ENCODE measurements at regions not wholly inside any gene's neighbourhood (a gene's known extent, or its start where the extent isn't known, plus 50 kb on each side); places are given as distances from the start of the nearest gene placed in this dataset.

DNA sequence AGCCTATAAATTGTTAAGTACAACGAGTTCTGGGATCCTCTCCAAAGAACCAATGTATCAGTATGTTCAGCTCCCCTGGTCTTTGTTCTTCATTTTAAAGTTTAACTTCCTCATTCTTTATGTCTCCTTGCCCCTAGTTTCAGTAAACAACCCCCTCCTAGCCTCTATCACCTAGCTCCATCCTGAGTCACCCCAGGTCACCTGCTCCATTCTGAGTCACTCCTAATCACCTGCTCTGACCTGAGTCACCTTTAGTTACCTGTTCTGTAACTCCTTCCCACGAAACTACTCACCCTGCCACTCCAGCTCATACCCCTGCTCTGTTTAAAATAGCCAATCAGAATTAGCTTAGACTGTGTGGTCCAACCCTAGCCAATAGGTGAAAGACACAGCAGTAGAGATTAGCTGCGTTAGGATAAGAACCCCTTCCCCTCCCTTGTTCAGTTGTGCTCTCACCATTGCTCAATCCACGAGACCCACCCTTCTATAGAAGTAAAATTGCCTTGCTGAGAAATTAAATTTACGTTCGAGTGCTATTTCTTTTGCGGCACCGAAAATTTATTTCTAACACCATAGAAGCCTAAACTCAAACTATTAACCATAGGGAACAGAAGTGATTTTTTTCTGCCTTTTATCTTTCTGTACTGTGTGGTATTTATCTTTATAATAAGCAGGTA lies 245.0 kb upstream of the ADAMTS9 start:
- no peak for ATAC-seq (ENCODE audit: low FRiP score)
- 85 to 94% methylated on average over 8 of the region's 8 CpGs for WGBS, 2 donors

DNA sequence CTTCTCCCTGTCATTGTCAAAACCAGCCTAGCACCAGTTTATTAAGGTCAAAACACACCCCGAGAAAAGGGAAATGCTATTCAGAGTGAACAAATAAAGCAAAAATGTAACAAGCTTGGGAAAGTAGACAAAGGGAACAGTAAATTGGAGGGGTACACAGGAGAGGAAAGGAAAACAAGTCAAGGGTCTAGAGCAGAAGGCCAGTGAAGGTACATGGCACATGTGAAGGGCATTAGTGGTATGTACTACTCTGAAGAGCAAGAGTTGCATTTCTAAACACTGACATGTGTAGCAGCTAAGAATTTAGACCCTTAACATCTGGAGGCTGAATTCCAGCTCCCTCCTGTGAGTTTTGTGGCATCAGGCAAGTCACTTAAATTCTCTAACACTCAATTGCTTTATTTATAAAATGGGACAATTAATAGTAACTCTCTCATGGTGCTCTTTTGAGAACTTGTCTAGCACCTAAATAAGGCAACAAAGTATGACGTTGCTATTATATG lies 244.3 kb upstream of the ADAMTS9 start:
- Histone ChIP-seq H3K4me1 (ENCODE audit: control insufficient read depth in 1 of 2, insufficient read depth in 2 of 2, low read length in 2 of 2) (peaks cover 3 to 5% of the 10 kb centered on the region in 2 donors), H3K36me3 (ENCODE audit: control insufficient read depth in 1 of 2, insufficient read depth in 2 of 2, low read length in 1 of 2) (no peaks in the 10 kb centered on the region), H3K9me3 (ENCODE audit: control insufficient read depth, low read length) (peaks cover 5% of the 10 kb centered on the region), H3K4me3 (ENCODE audit: low read length in 2 of 2) (no peak overlapping the region), H3K27me3 (ENCODE audit: control insufficient read depth in 1 of 2, insufficient read depth in 2 of 2, low read length in 1 of 2) (no peaks in the 10 kb centered on the region), H3K27ac (ENCODE audit: low read depth in 1 of 2, low read length in 2 of 2) (no peak overlapping the region)
- intact Hi-C loops (cut with DNase I), result no loop called here
- ATAC-seq (ENCODE audit: low FRiP score) (no peak), DNase-seq (no peak)
- WGBS, 2 donors, result 95 to 97% methylated on average over 2 of the region's 2 CpGs

More for the DNA sequence above, 245.0 kb upstream of the ADAMTS9 start:
- H3K4me1 ChIP-seq (ENCODE audit: control insufficient read depth in 1 of 2, insufficient read depth in 2 of 2, low read length in 2 of 2), result peaks cover 3 to 6% of the 10 kb centered on the region in 2 donors
- no peaks in the 10 kb centered on the region for H3K27me3 ChIP-seq (ENCODE audit: control insufficient read depth in 1 of 2, insufficient read depth in 2 of 2, low read length in 1 of 2)
- no peak overlapping the region for H3K27ac ChIP-seq (ENCODE audit: low read depth in 1 of 2, low read length in 2 of 2)
- intact Hi-C loops (cut with DNase I), result no loop called here
- H3K4me3 ChIP-seq (ENCODE audit: low read length in 2 of 2), result no peak overlapping the region
- peaks cover 5% of the 10 kb centered on the region for H3K9me3 ChIP-seq (ENCODE audit: control insufficient read depth, low read length)
- no peaks in the 10 kb centered on the region for H3K36me3 ChIP-seq (ENCODE audit: control insufficient read depth in 1 of 2, insufficient read depth in 2 of 2, low read length in 1 of 2)
- no peak for DNase-seq

DNA sequence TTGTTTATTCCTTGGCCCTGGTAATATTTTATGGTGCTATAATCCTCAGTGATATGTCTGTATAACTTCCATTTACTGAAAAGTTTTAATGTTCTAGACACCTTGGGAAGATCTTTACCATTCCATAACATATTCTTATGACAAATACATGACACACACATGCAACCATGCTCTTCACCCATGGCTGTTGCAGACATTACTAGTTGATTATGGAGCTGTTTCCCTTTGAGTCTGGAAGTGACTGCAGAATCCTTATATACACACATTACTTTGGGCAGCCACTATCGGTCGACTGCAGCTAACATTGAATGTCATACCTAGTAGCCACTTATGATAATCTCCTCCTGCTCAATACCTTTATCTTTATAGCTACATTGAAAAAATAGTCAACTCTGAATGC lies 243.1 kb upstream of the ADAMTS9 start:
- peaks cover 5% of the 10 kb centered on the region for H3K9me3 ChIP-seq (ENCODE audit: control insufficient read depth, low read length)
- intact Hi-C loops (cut with DNase I), result no loop called here
- ATAC-seq (ENCODE audit: low FRiP score) (no peak), DNase-seq (no peak)
- no peaks in the 10 kb centered on the region for H3K27me3 ChIP-seq (ENCODE audit: control insufficient read depth in 1 of 2, insufficient read depth in 2 of 2, low read length in 1 of 2)
- no peaks in the 10 kb centered on the region for H3K36me3 ChIP-seq (ENCODE audit: control insufficient read depth in 1 of 2, insufficient read depth in 2 of 2, low read length in 1 of 2)
- 95 to 98% methylated on average over 2 of the region's 2 CpGs for WGBS, 2 donors
- H3K27ac ChIP-seq (ENCODE audit: low read depth in 1 of 2, low read length in 2 of 2), result no peak overlapping the region
- H3K4me3 ChIP-seq (ENCODE audit: low read length in 2 of 2), result no peak overlapping the region
- peaks cover 0 to 4% of the 10 kb centered on the region in 2 donors for H3K4me1 ChIP-seq (ENCODE audit: control insufficient read depth in 1 of 2, insufficient read depth in 2 of 2, low read length in 2 of 2)

DNA sequence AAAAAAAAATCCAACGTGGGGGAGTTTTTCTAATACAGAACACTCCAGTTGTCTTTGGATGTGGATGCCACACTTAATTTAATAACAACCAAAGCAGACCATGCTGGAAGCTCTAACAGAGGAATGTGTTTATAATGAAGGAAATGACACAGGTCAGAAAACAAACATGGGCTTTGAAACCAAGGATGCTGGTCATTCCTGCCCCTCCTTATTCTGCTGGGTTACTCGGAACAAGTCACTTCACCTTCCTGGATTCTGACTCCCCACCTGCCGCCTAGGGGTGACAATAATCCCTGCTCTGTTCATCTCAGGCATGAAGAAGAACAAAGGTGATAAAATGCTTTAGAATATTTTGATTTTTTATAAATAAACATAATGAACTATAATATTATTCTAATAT lies 240.9 kb upstream of the ADAMTS9 start:
- Histone ChIP-seq H3K4me1 (ENCODE audit: control insufficient read depth in 1 of 2, insufficient read depth in 2 of 2, low read length in 2 of 2) (peaks cover 0 to 3% of the 10 kb centered on the region in 2 donors), H3K9me3 (ENCODE audit: control insufficient read depth, low read length) (peaks cover 5% of the 10 kb centered on the region), H3K27ac (ENCODE audit: low read depth in 1 of 2, low read length in 2 of 2) (no peak overlapping the region), H3K27me3 (ENCODE audit: control insufficient read depth in 1 of 2, insufficient read depth in 2 of 2, low read length in 1 of 2) (no peaks in the 10 kb centered on the region), H3K4me3 (ENCODE audit: low read length in 2 of 2) (no peak overlapping the region), H3K36me3 (ENCODE audit: control insufficient read depth in 1 of 2, insufficient read depth in 2 of 2, low read length in 1 of 2) (no peaks in the 10 kb centered on the region)
- ATAC-seq (ENCODE audit: low FRiP score) (no peak), DNase-seq (no peak)
- 78 to 86% methylated on average over 3 of the region's 3 CpGs for WGBS, 2 donors
- intact Hi-C loops (cut with DNase I), result no loop called here

DNA sequence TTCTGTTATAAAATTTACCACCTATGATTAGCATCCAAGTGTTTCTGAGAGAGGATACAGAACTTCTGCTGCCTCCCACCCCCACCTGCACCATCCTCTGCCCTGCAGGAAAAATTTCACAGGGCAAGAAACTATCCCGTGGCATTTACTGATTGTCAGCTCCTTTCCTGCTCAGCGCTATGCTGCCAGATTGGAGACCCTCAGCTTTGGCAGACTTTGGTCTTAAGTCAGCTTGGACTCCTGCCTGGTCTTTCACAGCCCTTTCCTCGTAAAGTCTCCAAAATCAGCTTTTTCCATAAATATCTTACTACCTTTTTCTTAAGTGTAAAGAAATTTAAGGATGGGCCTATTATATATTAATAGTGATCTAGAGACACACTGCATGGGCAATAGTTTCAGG lies 239.9 kb upstream of the ADAMTS9 start:
- Histone ChIP-seq H3K4me3 (ENCODE audit: low read length in 2 of 2) (no peak overlapping the region), H3K36me3 (ENCODE audit: control insufficient read depth in 1 of 2, insufficient read depth in 2 of 2, low read length in 1 of 2) (no peaks in the 10 kb centered on the region), H3K27me3 (ENCODE audit: control insufficient read depth in 1 of 2, insufficient read depth in 2 of 2, low read length in 1 of 2) (no peaks in the 10 kb centered on the region), H3K9me3 (ENCODE audit: control insufficient read depth, low read length) (peaks cover 1% of the 10 kb centered on the region), H3K27ac (ENCODE audit: low read depth in 1 of 2, low read length in 2 of 2) (no peak overlapping the region), H3K4me1 (ENCODE audit: control insufficient read depth in 1 of 2, insufficient read depth in 2 of 2, low read length in 2 of 2) (peaks cover 0 to 3% of the 10 kb centered on the region in 2 donors)
- intact Hi-C loops (cut with DNase I), result no loop called here
- ATAC-seq (ENCODE audit: low FRiP score), result no peak
- no peak for DNase-seq
- WGBS, 2 donors, result 51 to 52% methylated on average over 3 of the region's 3 CpGs

DNA sequence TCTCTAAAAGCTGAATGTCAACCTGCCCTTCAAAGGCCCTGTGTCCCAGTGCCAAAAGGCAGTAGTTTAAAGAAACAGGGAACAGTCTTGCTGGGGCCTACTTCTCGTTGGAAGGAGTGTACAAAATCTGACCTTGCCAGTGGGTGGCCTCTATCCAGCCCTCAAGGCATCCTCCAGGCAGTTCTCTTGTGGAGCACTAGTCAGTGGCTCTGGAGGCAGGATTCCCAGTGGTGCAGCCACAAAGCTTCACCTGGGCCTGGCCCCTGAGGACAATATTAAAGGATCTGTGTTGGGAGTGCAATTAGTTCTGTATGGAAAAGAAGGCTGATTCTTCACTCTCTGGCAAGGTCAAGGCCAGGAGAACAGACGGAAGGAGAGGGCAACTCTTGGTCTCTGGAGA lies 237.8 kb upstream of the ADAMTS9 start:
- no peaks in the 10 kb centered on the region for H3K27me3 ChIP-seq (ENCODE audit: control insufficient read depth in 1 of 2, insufficient read depth in 2 of 2, low read length in 1 of 2)
- DNase-seq, result no peak
- ATAC-seq (ENCODE audit: low FRiP score), result no peak
- intact Hi-C loops (cut with DNase I), result no loop called here
- no peak overlapping the region for H3K4me3 ChIP-seq (ENCODE audit: low read length in 2 of 2)
- no peaks in the 10 kb centered on the region for H3K9me3 ChIP-seq (ENCODE audit: control insufficient read depth, low read length)
- 44 to 61% methylated on average over 2 of the region's 2 CpGs for WGBS, 2 donors
- H3K27ac ChIP-seq (ENCODE audit: low read depth in 1 of 2, low read length in 2 of 2), result no peak overlapping the region
- H3K4me1 ChIP-seq (ENCODE audit: control insufficient read depth in 1 of 2, insufficient read depth in 2 of 2, low read length in 2 of 2), result peaks cover 3 to 5% of the 10 kb centered on the region in 2 donors
- no peaks in the 10 kb centered on the region for H3K36me3 ChIP-seq (ENCODE audit: control insufficient read depth in 1 of 2, insufficient read depth in 2 of 2, low read length in 1 of 2)

DNA sequence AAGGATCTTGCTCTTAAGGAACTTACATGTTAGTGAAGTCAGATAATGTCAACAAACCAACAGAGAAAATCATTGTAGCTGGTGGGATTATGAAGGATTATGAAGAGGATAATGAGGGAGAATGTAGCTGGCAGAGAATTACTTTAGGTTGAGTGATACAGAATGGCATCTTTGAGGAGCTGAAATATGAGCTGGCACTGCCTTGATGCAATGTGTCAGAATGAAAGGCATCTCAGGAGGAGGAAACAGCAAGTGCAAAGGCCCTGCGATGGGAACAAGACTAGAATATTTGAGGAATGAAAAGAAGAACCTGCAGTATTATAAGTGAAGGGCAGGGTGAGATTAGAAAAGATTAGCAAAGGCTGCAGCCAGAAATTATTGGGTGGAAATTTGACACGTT lies 237.2 kb upstream of the ADAMTS9 start:
- no peaks in the 10 kb centered on the region for H3K9me3 ChIP-seq (ENCODE audit: control insufficient read depth, low read length)
- no peak overlapping the region for H3K27ac ChIP-seq (ENCODE audit: low read depth in 1 of 2, low read length in 2 of 2)
- intact Hi-C loops (cut with DNase I), result no loop called here
- no peak overlapping the region for H3K4me3 ChIP-seq (ENCODE audit: low read length in 2 of 2)
- WGBS, 2 donors, result 92 to 96% methylated on average over 2 of the region's 2 CpGs
- ATAC-seq (ENCODE audit: low FRiP score) (no peak), DNase-seq (no peak)
- peaks cover 3 to 5% of the 10 kb centered on the region in 2 donors for H3K4me1 ChIP-seq (ENCODE audit: control insufficient read depth in 1 of 2, insufficient read depth in 2 of 2, low read length in 2 of 2)
- H3K27me3 ChIP-seq (ENCODE audit: control insufficient read depth in 1 of 2, insufficient read depth in 2 of 2, low read length in 1 of 2), result no peaks in the 10 kb centered on the region
- H3K36me3 ChIP-seq (ENCODE audit: control insufficient read depth in 1 of 2, insufficient read depth in 2 of 2, low read length in 1 of 2), result no peaks in the 10 kb centered on the region

DNA sequence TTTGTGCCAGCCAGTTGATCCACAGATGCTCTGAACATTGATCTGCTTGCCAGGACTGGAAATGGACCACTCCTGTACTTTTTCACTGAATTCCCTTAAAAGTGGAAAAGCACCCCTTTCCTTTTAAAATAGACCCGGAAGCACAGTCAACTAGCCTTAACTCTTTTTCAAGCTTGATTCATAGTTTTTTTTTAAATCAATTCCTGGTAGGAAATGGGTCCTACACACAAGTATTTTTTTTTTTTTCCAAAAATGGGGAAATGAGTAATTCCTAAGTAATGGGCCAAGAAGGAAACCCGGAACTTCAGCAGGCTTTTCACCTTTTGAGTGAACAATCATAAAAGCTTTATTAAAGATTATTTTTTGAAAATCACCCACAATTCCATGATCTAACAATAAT lies 234.4 kb upstream of the ADAMTS9 start:
- Histone ChIP-seq H3K9me3 (ENCODE audit: control insufficient read depth, low read length) (no peaks in the 10 kb centered on the region), H3K27ac (ENCODE audit: low read depth in 1 of 2, low read length in 2 of 2) (no peak overlapping the region), H3K4me1 (ENCODE audit: control insufficient read depth in 1 of 2, insufficient read depth in 2 of 2, low read length in 2 of 2) (peaks cover 3 to 5% of the 10 kb centered on the region in 2 donors), H3K27me3 (ENCODE audit: control insufficient read depth in 1 of 2, insufficient read depth in 2 of 2, low read length in 1 of 2) (no peaks in the 10 kb centered on the region), H3K36me3 (ENCODE audit: control insufficient read depth in 1 of 2, insufficient read depth in 2 of 2, low read length in 1 of 2) (no peaks in the 10 kb centered on the region), H3K4me3 (ENCODE audit: low read length in 2 of 2) (no peak overlapping the region)
- ATAC-seq (ENCODE audit: low FRiP score), result no peak
- no peak for DNase-seq
- WGBS, 2 donors, result 55 to 68% methylated on average over 2 of the region's 2 CpGs
- intact Hi-C loops (cut with DNase I), result no loop called here

DNA sequence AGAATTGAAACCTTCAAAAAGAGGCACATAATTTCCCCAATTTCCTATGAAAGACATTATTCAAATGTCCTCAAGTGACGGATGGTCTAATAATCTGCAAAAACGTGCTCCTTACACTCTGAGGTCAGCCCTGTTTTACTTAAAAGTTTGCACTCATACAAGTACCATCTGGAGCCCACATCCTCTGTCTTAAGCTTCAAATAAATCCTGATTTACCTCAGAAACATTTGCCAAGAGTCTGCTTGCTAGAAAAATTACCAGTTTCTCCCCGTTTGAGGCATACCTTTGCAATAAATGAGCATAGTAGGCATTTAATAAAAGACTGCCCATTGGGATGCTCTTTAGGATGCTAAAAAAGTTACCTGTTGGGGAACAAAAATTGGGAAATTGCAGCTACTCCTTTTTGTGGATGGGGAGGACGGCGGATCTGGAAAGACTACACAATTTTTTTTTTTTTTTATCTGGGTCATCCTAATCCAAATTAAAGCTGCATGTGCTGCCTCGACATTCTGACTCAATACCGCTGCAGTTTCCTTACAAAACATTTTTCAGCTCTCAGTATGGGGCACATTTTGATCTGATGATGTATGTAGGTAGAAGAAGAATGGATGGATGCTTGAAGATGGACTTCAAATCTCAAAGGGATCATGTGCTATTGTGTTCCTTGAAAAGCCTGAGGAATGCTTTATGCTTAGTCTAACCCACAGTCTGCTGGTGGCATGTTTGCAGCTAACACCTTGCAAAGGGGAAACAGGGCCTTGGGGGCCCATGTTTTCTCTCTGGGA lies 233.7 kb upstream of the ADAMTS9 start:
- Histone ChIP-seq H3K4me1 (ENCODE audit: control insufficient read depth in 1 of 2, insufficient read depth in 2 of 2, low read length in 2 of 2) (peaks cover 3 to 5% of the 10 kb centered on the region in 2 donors), H3K27ac (ENCODE audit: low read depth in 1 of 2, low read length in 2 of 2) (no peak overlapping the region), H3K9me3 (ENCODE audit: control insufficient read depth, low read length) (no peaks in the 10 kb centered on the region), H3K4me3 (ENCODE audit: low read length in 2 of 2) (no peak overlapping the region), H3K36me3 (ENCODE audit: control insufficient read depth in 1 of 2, insufficient read depth in 2 of 2, low read length in 1 of 2) (no peaks in the 10 kb centered on the region), H3K27me3 (ENCODE audit: control insufficient read depth in 1 of 2, insufficient read depth in 2 of 2, low read length in 1 of 2) (no peaks in the 10 kb centered on the region)
- ATAC-seq (ENCODE audit: low FRiP score), result no peak
- no peak for DNase-seq
- WGBS, 2 donors, result 84 to 89% methylated on average over 7 of the region's 7 CpGs
- intact Hi-C loops (cut with DNase I), result no loop called here
